Neural progenitor cell (in vitro differentiated cells): ENCODE measurements at regions not wholly inside any gene's neighbourhood (a gene's known extent, or its start where the extent isn't known, plus 50 kb on each side); places are given as distances from the start of the nearest gene placed in this dataset.

Experiments
- CTCF ChIP-seq: fragments of 200-600 bp; sonication (generic); IDR thresholded peaks from 2 replicates; pipeline ENCODE4 v1.5.1; 2017; ENCODE audit warnings: antibody characterized with exemption, mild to moderate bottlenecking
- EZH2 ChIP-seq: fragments of 200-600 bp; sonication (generic); IDR thresholded peaks from 2 replicates; pipeline ENCODE4 v1.6.1; 2017; ENCODE audit warnings: antibody characterized with exemption, mild to moderate bottlenecking, moderate library complexity
- EZH2phosphoT487 ChIP-seq: fragments of 200-600 bp; sonication (generic); IDR thresholded peaks from 2 replicates; pipeline ENCODE4 v1.6.1; 2017; ENCODE audit warnings: antibody characterized with exemption

GRCh38 chr6:113121571-113121970 is 735.6 kb upstream of the MARCKS start:
- TF ChIP-seq CTCF (no peak), EZH2 (no peak), EZH2phosphoT487 (no peak)
